Type B pancreatic cell (in vitro differentiated cells): ENCODE measurements at regions not wholly inside any gene's neighbourhood (a gene's known extent, or its start where the extent isn't known, plus 50 kb on each side); places are given as distances from the start of the nearest gene placed in this dataset.

Source experiments
- DNase-seq: peaks from one replicate; pipeline ENCODE4 v3.0.0; 2021; ENCODE audit warnings: mixed read lengths; ENCODE audit not compliant: unreplicated experiment; ENCODE audit errors: extremely low spot score
- H3K27ac Mint-ChIP-seq: 2 replicates; pipeline ENCODE4 v1.8.0; 2021; ENCODE audit warnings: mild to moderate bottlenecking, mixed read lengths
- H3K27me3 Mint-ChIP-seq: 2 replicates; pipeline ENCODE4 v1.8.0; 2021; ENCODE audit warnings: mixed read lengths
- H3K36me3 Mint-ChIP-seq: 2 replicates; pipeline ENCODE4 v1.8.0; 2021; ENCODE audit warnings: mixed read lengths
- H3K4me1 Mint-ChIP-seq: one replicate; pipeline ENCODE4 v1.8.0; 2021; ENCODE audit warnings: mixed read lengths; ENCODE audit not compliant: unreplicated experiment
- H3K4me3 Mint-ChIP-seq: 2 replicates; pipeline ENCODE4 v1.8.0; 2021; ENCODE audit warnings: mild to moderate bottlenecking, mixed read lengths
- H3K9me3 Mint-ChIP-seq: 2 replicates; pipeline ENCODE4 v1.8.0; 2021; ENCODE audit warnings: mixed read lengths
- CTCF ChIP-seq: fragments of 200-600 bp; sonication (generic); conservative IDR thresholded peaks from 2 replicates; pipeline ENCODE4 v1.5.0; 2021; ENCODE audit warnings: antibody characterized with exemption, mild to moderate bottlenecking

GRCh38 chr7:16301291-16301690, 120.0 kb downstream of the CRPPA start:
- no peak for DNase-seq
- no peak overlapping the region for H3K27ac Mint-ChIP-seq
- no peak overlapping the region for H3K4me3 Mint-ChIP-seq
- H3K9me3 Mint-ChIP-seq = no peaks in the 10 kb centered on the region
- no peaks in the 10 kb centered on the region for H3K27me3 Mint-ChIP-seq
- H3K4me1 Mint-ChIP-seq = peaks cover 12% of the 10 kb centered on the region
- H3K36me3 Mint-ChIP-seq = no peaks in the 10 kb centered on the region
- no peak for TF ChIP-seq CTCF

- no peaks in the 10 kb centered on the region for H3K36me3 Mint-ChIP-seq
- H3K27me3 Mint-ChIP-seq = no peaks in the 10 kb centered on the region
- no peak for TF ChIP-seq CTCF
- H3K9me3 Mint-ChIP-seq = no peaks in the 10 kb centered on the region
- DNase-seq = no peak
- H3K4me3 Mint-ChIP-seq = no peak overlapping the region
- peaks cover 15% of the 10 kb centered on the region for H3K4me1 Mint-ChIP-seq
- no peak overlapping the region for H3K27ac Mint-ChIP-seq
Measured at GRCh38 chr7:16300361-16300895, 120.9 kb downstream of the CRPPA start.

GRCh38 chr7:16299853-16300252, 121.5 kb downstream of the CRPPA start:
- H3K27ac Mint-ChIP-seq = no peak overlapping the region
- no peak for TF ChIP-seq CTCF
- H3K4me1 Mint-ChIP-seq = peaks cover 18% of the 10 kb centered on the region
- no peaks in the 10 kb centered on the region for H3K36me3 Mint-ChIP-seq
- H3K27me3 Mint-ChIP-seq = no peaks in the 10 kb centered on the region
- DNase-seq = no peak
- H3K9me3 Mint-ChIP-seq = no peaks in the 10 kb centered on the region
- no peak overlapping the region for H3K4me3 Mint-ChIP-seq

GRCh38 chr7:16298221-16298620, 123.1 kb downstream of the CRPPA start:
- Mint-ChIP-seq H3K27ac (no peak overlapping the region), H3K4me1 (peaks cover 18% of the 10 kb centered on the region), H3K4me3 (no peak overlapping the region), H3K27me3 (no peaks in the 10 kb centered on the region), H3K36me3 (no peaks in the 10 kb centered on the region), H3K9me3 (no peaks in the 10 kb centered on the region)
- TF ChIP-seq CTCF = no peak
- no peak for DNase-seq

- H3K9me3 Mint-ChIP-seq = no peaks in the 10 kb centered on the region
- no peak overlapping the region for H3K4me3 Mint-ChIP-seq
- H3K27me3 Mint-ChIP-seq = no peaks in the 10 kb centered on the region
- no peak overlapping the region for H3K27ac Mint-ChIP-seq
- H3K4me1 Mint-ChIP-seq = peaks cover 10% of the 10 kb centered on the region
- no peaks in the 10 kb centered on the region for H3K36me3 Mint-ChIP-seq
- no peak for TF ChIP-seq CTCF
- no peak for DNase-seq
Measured at GRCh38 chr7:16295558-16295957, 125.8 kb downstream of the CRPPA start.
